ENCODE measurements at regions not wholly inside any gene's neighbourhood (a gene's known extent, or its start where the extent isn't known, plus 50 kb on each side); places are given as distances from the start of the nearest gene placed in this dataset.
A peak's percentile ranks its signal among the peaks of the same experiment; 100 is the strongest.

GRCh38 chr20:51121901-51122412, 99.0 kb upstream of the KCNG1 start:
- DNase-seq = no peak

- DNase-seq = no peak
These were observed 98.4 kb upstream of the KCNG1 start for GRCh38 chr20:51121272-51121671.

DNA sequence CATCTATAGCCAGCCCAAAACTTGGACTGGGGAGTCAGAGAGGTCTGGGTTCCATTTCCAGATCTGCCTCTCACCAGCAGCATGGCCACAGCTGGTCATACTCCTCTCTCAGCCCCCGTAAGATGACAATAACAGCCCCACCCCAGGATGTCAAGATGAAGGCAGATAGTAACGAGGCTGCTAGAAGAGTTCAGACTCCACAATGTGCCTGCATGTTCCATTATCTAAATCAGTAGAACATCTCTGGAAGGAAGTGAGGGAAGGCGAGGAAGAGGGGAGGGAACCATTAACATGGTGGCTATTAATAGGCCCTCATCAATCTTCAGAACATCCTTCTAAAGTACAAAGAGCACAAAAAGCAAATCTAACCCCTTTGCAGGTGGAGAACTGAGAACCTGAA, 98.0 kb upstream of the KCNG1 start:
- no peak for DNase-seq

- no peak for DNase-seq
These were observed 97.5 kb upstream of the KCNG1 start for GRCh38 chr20:51120438-51120837.

DNA sequence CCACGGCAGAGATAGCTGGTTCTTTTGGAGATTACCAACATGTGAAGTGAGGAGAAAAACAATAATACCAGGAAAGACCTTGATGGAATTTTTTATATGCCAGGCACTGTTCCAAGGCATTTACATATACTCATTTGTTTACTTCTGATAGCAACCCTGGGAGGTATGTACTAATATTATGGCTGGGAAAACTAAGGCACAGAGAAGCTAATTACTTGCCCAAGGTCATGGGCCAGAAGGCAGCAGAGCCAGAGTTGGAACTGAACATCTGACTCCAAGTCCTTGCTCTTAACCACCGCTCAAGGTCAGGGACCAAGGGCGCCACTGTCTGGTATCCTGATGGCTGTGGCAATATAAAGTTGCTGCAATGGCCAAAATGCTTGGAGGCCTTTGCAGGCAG, 97.0 kb upstream of the KCNG1 start:
- DNase-seq = no peak

GRCh38 chr20:51118985-51119527, 96.1 kb upstream of the KCNG1 start:
- no peak for DNase-seq

DNA sequence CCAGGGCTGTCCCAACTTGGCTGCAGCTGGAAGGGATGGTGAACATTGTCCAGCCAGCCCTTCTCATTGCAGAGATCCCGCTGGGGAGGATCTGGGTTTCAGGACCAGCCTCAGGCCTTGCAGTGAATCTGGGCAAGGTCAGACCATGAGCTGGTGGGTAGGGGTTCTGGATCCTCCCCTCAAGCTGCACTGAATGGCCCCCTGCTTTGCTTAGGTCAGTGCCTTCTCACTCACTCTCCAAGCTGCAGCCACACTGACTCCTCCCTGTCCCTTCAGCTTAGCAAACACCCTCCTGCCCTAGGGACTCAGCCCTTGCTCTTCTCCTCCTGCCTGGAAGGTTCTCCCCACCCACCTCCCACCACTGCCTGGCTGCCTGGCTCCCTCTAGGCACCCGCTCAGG, 95.3 kb upstream of the KCNG1 start:
- DNase-seq = no peak

DNA sequence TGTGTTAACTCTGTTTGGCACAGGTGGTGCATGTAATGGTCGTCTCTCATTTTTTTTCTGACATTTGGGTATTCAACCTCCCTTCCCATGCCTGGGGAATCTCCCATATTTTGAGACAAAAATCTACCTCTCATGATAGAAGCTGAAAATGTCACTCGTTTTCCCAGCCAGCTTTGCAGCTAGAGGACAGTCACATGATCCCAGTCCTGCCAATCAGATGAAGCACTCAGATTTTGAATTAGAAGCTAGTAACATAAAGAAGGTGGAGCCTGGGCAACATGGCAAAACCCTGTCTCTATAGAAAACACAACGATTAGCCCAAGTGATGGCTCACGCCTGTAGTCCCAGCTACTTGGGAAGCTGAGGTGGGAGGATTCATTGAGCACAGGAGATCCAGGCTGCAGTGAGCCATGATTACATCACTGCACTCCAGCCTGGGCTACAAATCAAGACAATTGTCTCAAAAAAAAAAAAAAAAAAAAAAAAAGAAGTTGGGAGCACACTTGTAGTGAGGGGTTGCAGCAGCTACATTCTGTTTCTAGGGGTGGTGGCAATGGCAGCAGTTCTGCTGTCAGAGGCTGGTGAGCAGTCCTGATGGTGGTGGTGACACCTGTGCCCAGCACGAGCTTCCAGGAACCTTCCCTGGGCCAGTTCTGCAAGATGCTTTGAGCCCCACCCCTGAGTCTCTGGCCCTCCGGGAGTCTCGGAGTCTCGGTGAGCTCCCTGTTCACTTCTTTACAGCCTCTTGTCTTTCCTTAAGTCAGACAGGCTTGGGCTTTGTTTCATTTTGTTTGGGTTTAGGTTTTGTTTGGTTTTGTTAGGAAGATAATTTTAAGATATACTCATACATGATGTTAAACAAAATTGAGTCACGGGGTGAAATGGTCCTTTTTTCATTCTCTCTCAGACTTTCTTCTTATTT, 94.1 kb upstream of the KCNG1 start:
- no peak for DNase-seq

DNA sequence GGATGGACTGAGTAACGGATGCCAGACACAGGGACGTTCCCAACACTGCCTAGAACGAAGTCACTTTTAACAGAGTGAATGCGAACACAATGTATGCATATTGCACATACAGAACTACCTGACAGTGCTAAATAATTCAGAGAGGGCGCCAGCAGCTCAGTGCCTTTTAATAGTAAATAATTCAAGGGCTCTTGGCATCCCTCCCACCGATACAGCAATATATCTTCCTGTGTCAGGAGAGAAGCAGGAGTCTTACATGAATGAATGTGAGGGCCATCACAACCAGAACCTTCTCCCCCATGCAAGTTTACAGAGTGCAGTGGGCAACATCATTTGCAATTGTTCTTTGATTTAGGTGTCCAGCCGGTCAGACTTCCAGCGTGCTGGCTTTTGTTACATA, 88.4 kb upstream of the KCNG1 start:
- DNase-seq = peak in 1 of 3 experiments; percentile 45

- no peak for DNase-seq
These were observed 85.9 kb upstream of the KCNG1 start for GRCh38 chr20:51108638-51109363.

DNA sequence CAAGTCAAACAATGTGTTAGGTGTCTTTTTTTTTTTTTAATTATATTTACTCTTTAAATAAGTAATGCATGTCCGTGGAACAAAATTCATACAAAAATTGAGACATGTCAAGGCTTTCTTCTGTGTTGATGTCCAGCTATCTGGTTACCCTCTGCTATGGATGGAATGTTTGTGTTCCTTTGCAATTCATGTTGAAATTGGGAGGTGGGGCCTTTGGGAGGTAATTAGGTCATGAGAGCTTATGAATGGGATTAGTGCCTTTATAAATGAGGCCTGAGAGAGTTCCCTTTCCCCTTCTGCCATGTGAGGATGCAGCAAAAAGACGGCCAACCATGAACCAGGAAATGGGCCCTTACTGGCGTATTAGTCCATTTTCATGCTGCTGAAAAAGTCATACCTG, 83.1 kb upstream of the KCNG1 start:
- DNase-seq = peak in 1 of 3 experiments; percentile 13

DNA sequence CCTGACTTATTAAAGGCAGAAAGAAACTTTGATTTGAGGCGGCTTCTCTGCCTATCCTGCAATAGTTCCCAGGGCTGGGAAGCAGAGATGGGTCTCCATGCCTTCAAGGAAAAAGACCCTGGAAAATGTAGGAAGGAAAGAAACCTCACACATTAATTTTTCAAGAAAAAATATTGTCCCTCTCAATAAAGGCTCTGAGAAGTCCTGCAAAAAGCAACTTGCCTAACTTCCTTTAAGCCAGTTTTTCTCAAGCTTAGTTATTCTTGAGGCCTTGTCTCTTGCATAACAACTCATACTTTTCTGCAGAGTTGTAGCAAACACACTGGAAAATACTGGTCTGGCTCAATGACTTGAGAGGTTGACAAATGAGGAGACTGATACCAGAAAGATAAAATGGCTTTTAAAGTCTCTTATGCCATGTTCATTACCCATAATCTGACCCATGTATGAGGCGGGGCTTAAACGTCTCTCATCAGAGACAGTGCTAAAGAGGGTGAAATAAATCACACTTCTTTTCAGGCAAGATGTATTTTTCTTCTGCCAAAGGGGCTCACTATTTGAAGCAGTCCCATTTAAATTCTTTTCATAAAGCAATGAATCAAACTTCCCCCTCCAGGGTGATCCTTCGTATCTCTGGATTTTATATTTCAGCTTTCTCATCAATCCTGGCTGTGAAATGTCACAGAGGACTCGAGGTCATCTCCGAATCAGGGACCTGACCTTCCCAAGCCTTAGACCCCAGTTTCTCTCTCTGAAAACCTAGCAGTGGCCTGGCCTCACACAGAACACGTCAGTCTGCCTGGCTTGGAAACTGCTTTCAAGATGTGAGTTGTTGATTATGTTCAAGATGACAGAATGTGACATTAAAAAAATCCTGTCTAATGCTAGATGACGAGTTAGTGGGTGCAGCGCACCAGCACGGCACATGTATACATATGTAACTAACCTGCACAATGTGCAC, 82.3 kb upstream of the KCNG1 start:
- no peak for DNase-seq

DNA sequence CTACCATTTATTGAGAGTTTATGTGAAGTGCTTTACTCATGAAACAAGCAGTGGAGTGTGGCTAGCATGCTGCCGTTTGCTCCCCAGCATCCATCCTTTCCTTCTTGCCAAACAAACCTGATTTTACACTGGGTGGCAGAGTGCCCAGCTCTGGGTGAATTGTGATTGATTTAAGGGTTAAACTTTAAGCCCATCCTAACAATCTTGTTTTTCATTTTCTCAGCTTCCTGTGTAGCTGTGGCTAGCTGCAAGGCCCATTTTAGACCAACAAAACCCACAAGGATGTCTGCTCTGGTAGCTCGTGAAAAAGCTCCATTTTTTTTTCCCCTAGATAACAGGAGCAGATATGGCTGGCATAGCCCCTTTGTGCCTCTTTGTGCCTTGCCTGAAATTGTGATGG, 77.7 kb upstream of the KCNG1 start:
- no peak for DNase-seq

GRCh38 chr20:51098284-51098810, 75.4 kb upstream of the KCNG1 start:
- DNase-seq = no peak

DNA sequence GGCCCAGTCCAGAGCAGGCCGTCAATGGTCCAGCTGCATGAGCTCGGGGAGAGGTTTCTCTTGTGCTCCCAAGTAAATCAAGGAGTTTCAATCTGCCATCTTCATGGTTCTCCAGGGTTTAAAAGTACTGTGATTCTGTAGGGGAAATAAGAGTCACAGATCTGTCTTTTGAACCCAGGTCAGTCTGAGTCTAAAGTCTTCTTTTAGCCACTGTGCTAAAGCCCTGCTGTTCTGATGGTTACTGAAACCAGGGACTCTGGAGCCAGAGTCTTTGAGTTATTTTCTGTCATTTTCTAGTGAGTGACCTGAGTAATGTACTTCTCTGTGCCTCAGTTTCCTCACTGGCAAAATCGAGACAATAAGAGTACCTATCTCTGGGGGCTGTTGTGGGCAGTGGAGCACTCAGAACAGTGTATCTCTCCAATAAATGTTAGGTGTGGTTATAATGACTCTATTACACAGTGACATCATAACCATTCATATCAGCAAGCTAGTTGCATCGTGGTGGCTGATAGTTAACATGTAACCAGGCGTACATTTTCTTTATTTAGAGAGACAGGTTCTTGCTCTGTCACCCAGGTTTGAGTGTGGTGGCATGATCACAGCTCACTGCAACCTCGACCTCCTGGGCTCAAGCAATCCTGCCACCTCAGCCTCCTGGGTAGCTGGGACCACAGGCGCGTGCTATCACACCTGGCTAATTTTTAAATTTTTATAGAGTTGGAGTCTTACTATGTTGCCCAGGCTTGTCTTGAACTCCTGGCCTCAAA, 74.6 kb upstream of the KCNG1 start:
- DNase-seq = no peak

- peak in 1 of 3 experiments; percentile 48 for DNase-seq
These were observed 73.8 kb upstream of the KCNG1 start for GRCh38 chr20:51096582-51097267.

GRCh38 chr20:51095633-51096521, 73.0 kb upstream of the KCNG1 start:
- peak in 2 of 3 experiments; percentile 76 to 96 for DNase-seq

- DNase-seq = no peak
These were observed 71.3 kb upstream of the KCNG1 start for GRCh38 chr20:51094221-51094620.

GRCh38 chr20:51093240-51093763, 70.4 kb upstream of the KCNG1 start:
- DNase-seq = no peak

Data from NCI-H1417 (cell line).